Neural progenitor cell (in vitro differentiated cells): ENCODE measurements at regions not wholly inside any gene's neighbourhood (a gene's known extent, or its start where the extent isn't known, plus 50 kb on each side); places are given as distances from the start of the nearest gene placed in this dataset.
A peak's percentile ranks its signal among the peaks of the same experiment; 100 is the strongest.

Source experiments
- DNase-seq: peaks from one replicate; pipeline ENCODE4 v3.0.0-alpha.2; 2016; ENCODE audit warnings: low spot score
- H2AFZ ChIP-seq: fragments of 200-600 bp; sonication (generic); replicated peaks from 2 replicates; pipeline ENCODE4 v1.6.1; 2016; ENCODE audit warnings: antibody characterized with exemption
- H3F3A ChIP-seq: fragments of 200-600 bp; sonication (generic); 2 replicates; pipeline ENCODE4 v1.6.1; 2016; ENCODE audit warnings: antibody characterized with exemption, low read depth
- H3K27ac ChIP-seq: fragments of 200-600 bp; sonication (generic); 2 replicates; pipeline ENCODE4 v1.5.1; 2016; ENCODE audit warnings: mild to moderate bottlenecking
- H3K27me3 ChIP-seq: fragments of 200-600 bp; sonication (generic); 2 replicates; pipeline ENCODE4 v1.6.1; 2016; ENCODE audit warnings: mild to moderate bottlenecking, moderate library complexity
- H3K36me3 ChIP-seq: fragments of 200-600 bp; sonication (generic); 2 replicates; pipeline ENCODE4 v1.5.1; 2016
- H3K4me1 ChIP-seq: fragments of 200-600 bp; sonication (generic); 2 replicates; pipeline ENCODE4 v1.6.1; 2016; ENCODE audit warnings: mixed run types
- H3K4me2 ChIP-seq: fragments of 200-600 bp; sonication (generic); 2 replicates; pipeline ENCODE4 v1.6.1; 2016
- H3K4me3 ChIP-seq: fragments of 200-600 bp; sonication (generic); 2 replicates; pipeline ENCODE4 v1.5.1; 2016
- H3K79me2 ChIP-seq: fragments of 200-600 bp; sonication (generic); 2 replicates; pipeline ENCODE4 v1.6.1; 2016; ENCODE audit warnings: low read depth
- H3K9ac ChIP-seq: fragments of 200-600 bp; sonication (generic); 2 replicates; pipeline ENCODE4 v1.6.1; 2016
- H3K9me3 ChIP-seq: fragments of 200-600 bp; sonication (generic); 2 replicates; pipeline ENCODE4 v1.5.1; 2016; ENCODE audit warnings: low read depth
- H4K20me1 ChIP-seq: fragments of 200-600 bp; sonication (generic); 2 replicates; pipeline ENCODE4 v1.6.1; 2016; ENCODE audit warnings: low read depth
- H3K27ac Mint-ChIP-seq: 3 replicates; pipeline ENCODE4 v1.8.0; 2021; ENCODE audit warnings: mixed read lengths
- H3K27me3 Mint-ChIP-seq: 2 replicates; pipeline ENCODE4 v1.8.0; 2022; ENCODE audit warnings: low read depth, mild to moderate bottlenecking, inconsistent platforms, moderate library complexity, mixed read lengths; ENCODE audit not compliant: insufficient read depth
- H3K36me3 Mint-ChIP-seq: 3 replicates; pipeline ENCODE4 v1.8.0; 2021; ENCODE audit warnings: mixed read lengths
- H3K4me1 Mint-ChIP-seq: 3 replicates; pipeline ENCODE4 v1.8.0; 2021; ENCODE audit warnings: mixed read lengths
- H3K4me3 Mint-ChIP-seq: 3 replicates; pipeline ENCODE4 v1.8.0; 2021; ENCODE audit warnings: mild to moderate bottlenecking, moderate library complexity, mixed read lengths
- H3K9me3 Mint-ChIP-seq: 3 replicates; pipeline ENCODE4 v1.8.0; 2020; ENCODE audit warnings: mixed read lengths
- CTCF ChIP-seq: fragments of 200-600 bp; sonication (generic); IDR thresholded peaks from 2 replicates; pipeline ENCODE4 v1.5.1; 2017; ENCODE audit warnings: antibody characterized with exemption, mild to moderate bottlenecking
- EZH2 ChIP-seq: fragments of 200-600 bp; sonication (generic); IDR thresholded peaks from 2 replicates; pipeline ENCODE4 v1.6.1; 2017; ENCODE audit warnings: antibody characterized with exemption, mild to moderate bottlenecking, moderate library complexity
- EZH2phosphoT487 ChIP-seq: fragments of 200-600 bp; sonication (generic); IDR thresholded peaks from 2 replicates; pipeline ENCODE4 v1.6.1; 2017; ENCODE audit warnings: antibody characterized with exemption

DNA sequence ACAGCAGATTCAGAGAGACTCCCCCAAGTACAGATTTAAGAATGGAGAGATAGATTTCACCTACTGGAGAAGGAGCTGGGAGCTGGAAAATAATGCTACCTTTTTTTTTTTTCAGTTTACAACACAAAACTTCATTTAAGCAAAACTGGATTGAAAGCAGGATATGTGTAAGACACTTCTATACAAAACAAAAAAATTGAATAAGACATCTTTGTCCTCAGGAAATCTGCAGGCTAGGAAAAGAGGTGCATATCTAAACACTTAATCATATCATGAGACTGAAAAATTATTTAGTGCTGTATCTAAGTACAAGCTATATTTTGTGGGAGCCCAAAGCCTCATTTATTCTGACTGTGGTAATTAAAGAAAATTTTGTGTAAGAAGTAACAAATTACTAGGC lies 516.1 kb downstream of the ZIC1 start:
- Histone ChIP-seq H3K4me2 (no peak overlapping the region), H3F3A (no peaks in the 10 kb centered on the region), H2AFZ (no peak overlapping the region), H3K9ac (no peak overlapping the region), H3K79me2 (no peaks in the 10 kb centered on the region), H4K20me1 (no peaks in the 10 kb centered on the region), H3K9me3 (no peaks in the 10 kb centered on the region), H3K36me3 (no peaks in the 10 kb centered on the region), H3K27ac (no peak overlapping the region), H3K27me3 (no peaks in the 10 kb centered on the region), H3K4me3 (no peak overlapping the region), H3K4me1 (peaks cover 6% of the 10 kb centered on the region)
- no peak overlapping the region for H3K4me3 Mint-ChIP-seq
- no peak overlapping the region for H3K27ac Mint-ChIP-seq
- peaks cover 5% of the 10 kb centered on the region for H3K36me3 Mint-ChIP-seq
- H3K27me3 Mint-ChIP-seq: peaks cover 2% of the 10 kb centered on the region
- TF ChIP-seq EZH2phosphoT487 (no peak), CTCF (no peak), EZH2 (no peak)
- H3K9me3 Mint-ChIP-seq: peaks cover 6% of the 10 kb centered on the region
- no peak for DNase-seq
- H3K4me1 Mint-ChIP-seq: peaks cover 27% of the 10 kb centered on the region

- H3K27ac Mint-ChIP-seq: peak overlapping the region; percentile 98
- Histone ChIP-seq H4K20me1 (no peaks in the 10 kb centered on the region), H3K9me3 (no peaks in the 10 kb centered on the region), H3K27ac (peak overlapping the region; percentile 23), H3K27me3 (no peaks in the 10 kb centered on the region), H2AFZ (peak overlapping the region; percentile 4), H3K4me2 (peak overlapping the region; percentile 34), H3F3A (peaks cover 23% of the 10 kb centered on the region), H3K4me3 (no peak overlapping the region), H3K36me3 (no peaks in the 10 kb centered on the region), H3K4me1 (peaks cover 55% of the 10 kb centered on the region), H3K79me2 (no peaks in the 10 kb centered on the region), H3K9ac (no peak overlapping the region)
- TF ChIP-seq EZH2 (no peak), EZH2phosphoT487 (no peak), CTCF (no peak)
- H3K4me3 Mint-ChIP-seq: peak overlapping the region; percentile 49
- no peaks in the 10 kb centered on the region for H3K9me3 Mint-ChIP-seq
- H3K27me3 Mint-ChIP-seq: no peaks in the 10 kb centered on the region
- peak; percentile 39 for DNase-seq
- H3K4me1 Mint-ChIP-seq: peaks cover 64% of the 10 kb centered on the region
- peaks cover 3% of the 10 kb centered on the region for H3K36me3 Mint-ChIP-seq
These were observed 521.2 kb downstream of the ZIC1 start for GRCh38 chr3:147930232-147930807.

DNA sequence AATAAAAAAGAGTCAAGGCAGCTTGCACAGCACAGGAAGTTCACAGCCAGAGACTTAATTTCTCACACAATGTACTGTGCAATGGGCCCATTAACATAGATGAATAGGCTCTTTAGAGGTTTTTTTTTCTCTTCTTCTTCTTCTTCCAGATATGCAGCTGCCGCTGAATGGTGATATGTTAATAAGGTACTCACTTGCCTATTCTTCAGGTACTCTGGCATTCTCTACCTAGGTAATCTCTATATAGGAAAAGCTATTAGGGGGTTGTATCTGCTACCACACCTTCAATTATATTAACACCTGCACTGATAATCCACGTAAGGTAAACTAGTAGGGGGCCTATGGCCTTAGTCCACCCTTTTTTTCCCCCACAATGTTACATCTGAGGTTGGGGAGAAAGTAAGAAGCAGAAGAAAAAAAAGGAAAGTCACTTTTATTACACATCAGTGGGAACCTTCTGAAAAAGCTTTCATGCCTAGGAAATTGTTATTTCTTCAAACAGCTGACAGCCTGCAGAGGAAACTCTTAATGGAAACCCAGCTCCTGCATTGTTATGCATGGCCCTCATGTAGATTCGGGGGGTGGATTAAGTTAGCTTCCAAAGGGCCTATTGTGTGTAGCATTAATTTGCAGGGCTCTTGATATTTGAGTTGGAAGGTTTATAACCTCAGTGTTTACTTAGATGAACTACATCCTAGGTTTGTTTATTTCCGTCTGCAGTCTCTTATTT lies 525.5 kb downstream of the ZIC1 start:
- Histone ChIP-seq H3K4me1 (peaks cover 96% of the 10 kb centered on the region), H3K27me3 (no peaks in the 10 kb centered on the region), H3F3A (peaks cover 28% of the 10 kb centered on the region), H3K9me3 (no peaks in the 10 kb centered on the region), H3K79me2 (no peaks in the 10 kb centered on the region), H2AFZ (no peak overlapping the region), H3K36me3 (no peaks in the 10 kb centered on the region), H3K9ac (no peak overlapping the region), H4K20me1 (no peaks in the 10 kb centered on the region), H3K27ac (peak overlapping the region; percentile 85), H3K4me2 (peak overlapping the region; percentile 70), H3K4me3 (peak overlapping the region; percentile 18)
- H3K4me3 Mint-ChIP-seq: peak overlapping the region; percentile 18
- H3K27ac Mint-ChIP-seq: peak overlapping the region; percentile 93
- no peaks in the 10 kb centered on the region for H3K36me3 Mint-ChIP-seq
- TF ChIP-seq CTCF: no peak
- no peak for TF ChIP-seq EZH2phosphoT487
- TF ChIP-seq EZH2: no peak
- peak; percentile 80 for DNase-seq
- H3K4me1 Mint-ChIP-seq: peaks cover 88% of the 10 kb centered on the region
- no peaks in the 10 kb centered on the region for H3K9me3 Mint-ChIP-seq
- H3K27me3 Mint-ChIP-seq: no peaks in the 10 kb centered on the region
